ENCODE measurements at regions not wholly inside any gene's neighbourhood (a gene's known extent, or its start where the extent isn't known, plus 50 kb on each side); places are given as distances from the start of the nearest gene placed in this dataset.
"Not testable (repeated sequence)": the region's sequence is repeated elsewhere in the genome, so short reads cannot be mapped to it uniquely, and the experiment has no call there.

GRCh38 chr16:46395391-46395921, 225.7 kb downstream of the SHCBP1 start:
- H2BK15ac ChIP-seq (ENCODE audit: low read depth, poor library complexity, severe bottlenecking); H2AFZ ChIP-seq (ENCODE audit: low read depth, low read length); H3K4ac ChIP-seq (ENCODE audit: low read depth in 1 of 2, low read length in 2 of 2); H3K4me2 ChIP-seq (ENCODE audit: low read length, poor library complexity, severe bottlenecking); H2BK12ac ChIP-seq (ENCODE audit: low read length in 2 of 2); H3K9ac ChIP-seq (ENCODE audit: low read length); H4K8ac ChIP-seq (ENCODE audit: low read length); H3K18ac ChIP-seq (ENCODE audit: low read depth in 1 of 2, low read length in 2 of 2); H2BK5ac ChIP-seq (ENCODE audit: low read depth, low read length, poor library complexity, severe bottlenecking); H4K91ac ChIP-seq (ENCODE audit: low read length); H3K27ac ChIP-seq (ENCODE audit: low read length, poor library complexity, severe bottlenecking); H3K36me3 ChIP-seq (ENCODE audit: control insufficient read depth in 1 of 2, insufficient read depth in 2 of 2, low read depth in 1 of 2, low read length in 2 of 2); H3K4me1 ChIP-seq (ENCODE audit: control insufficient read depth, insufficient read depth, low read depth, low read length); H3K14ac ChIP-seq (ENCODE audit: low read length in 2 of 2); H3K4me3 ChIP-seq (ENCODE audit: insufficient read depth in 1 of 2, low read depth in 1 of 2, low read length in 2 of 2); H2AK5ac ChIP-seq (ENCODE audit: low read length, severe bottlenecking); H3K23ac ChIP-seq (ENCODE audit: low read length in 2 of 2); H3K79me1 ChIP-seq (replicated peaks; ENCODE audit: low read length, poor library complexity, severe bottlenecking); H3K9me3 ChIP-seq (ENCODE audit: control insufficient read depth, low read length); H3K27me3 ChIP-seq (ENCODE audit: control insufficient read depth in 1 of 2, insufficient read depth in 1 of 2, low read length in 2 of 2); H2BK120ac ChIP-seq (ENCODE audit: low read depth, low read length): not testable (repeated sequence)
- WGBS, result 83% methylated on average over 23 of the region's 23 CpGs
- DNase-seq, result peak; percentile 18

- H3K4ac ChIP-seq (ENCODE audit: low read depth in 1 of 2, low read length in 2 of 2); H2AK5ac ChIP-seq (ENCODE audit: low read length, severe bottlenecking); H4K8ac ChIP-seq (ENCODE audit: low read length); H3K18ac ChIP-seq (ENCODE audit: low read depth in 1 of 2, low read length in 2 of 2); H3K23ac ChIP-seq (ENCODE audit: low read length in 2 of 2); H2BK15ac ChIP-seq (ENCODE audit: low read depth, poor library complexity, severe bottlenecking); H3K4me1 ChIP-seq (ENCODE audit: control insufficient read depth, insufficient read depth, low read depth, low read length); H3K79me1 ChIP-seq (replicated peaks; ENCODE audit: low read length, poor library complexity, severe bottlenecking); H3K9ac ChIP-seq (ENCODE audit: low read length); H3K36me3 ChIP-seq (ENCODE audit: control insufficient read depth in 1 of 2, insufficient read depth in 2 of 2, low read depth in 1 of 2, low read length in 2 of 2); H2BK5ac ChIP-seq (ENCODE audit: low read depth, low read length, poor library complexity, severe bottlenecking); H2BK120ac ChIP-seq (ENCODE audit: low read depth, low read length); H3K9me3 ChIP-seq (ENCODE audit: control insufficient read depth, low read length); H3K14ac ChIP-seq (ENCODE audit: low read length in 2 of 2); H2BK12ac ChIP-seq (ENCODE audit: low read length in 2 of 2); H4K91ac ChIP-seq (ENCODE audit: low read length); H3K27me3 ChIP-seq (ENCODE audit: control insufficient read depth in 1 of 2, insufficient read depth in 1 of 2, low read length in 2 of 2); H2AFZ ChIP-seq (ENCODE audit: low read depth, low read length); H3K4me2 ChIP-seq (ENCODE audit: low read length, poor library complexity, severe bottlenecking); H3K27ac ChIP-seq (ENCODE audit: low read length, poor library complexity, severe bottlenecking); H3K4me3 ChIP-seq (ENCODE audit: insufficient read depth in 1 of 2, low read depth in 1 of 2, low read length in 2 of 2): not testable (repeated sequence)
- peak; percentile 47 for DNase-seq
- WGBS, result 86% methylated on average over 16 of the region's 17 CpGs
These were observed 226.2 kb downstream of the SHCBP1 start for GRCh38 chr16:46394963-46395362.

GRCh38 chr16:46394149-46394548, 227.0 kb downstream of the SHCBP1 start:
- not testable (repeated sequence) for H2BK15ac ChIP-seq (ENCODE audit: low read depth, poor library complexity, severe bottlenecking); H3K4me1 ChIP-seq (ENCODE audit: control insufficient read depth, insufficient read depth, low read depth, low read length); H3K14ac ChIP-seq (ENCODE audit: low read length in 2 of 2); H2BK12ac ChIP-seq (ENCODE audit: low read length in 2 of 2); H2AFZ ChIP-seq (ENCODE audit: low read depth, low read length); H3K27ac ChIP-seq (ENCODE audit: low read length, poor library complexity, severe bottlenecking); H3K4me3 ChIP-seq (ENCODE audit: insufficient read depth in 1 of 2, low read depth in 1 of 2, low read length in 2 of 2); H3K4ac ChIP-seq (ENCODE audit: low read depth in 1 of 2, low read length in 2 of 2); H3K27me3 ChIP-seq (ENCODE audit: control insufficient read depth in 1 of 2, insufficient read depth in 1 of 2, low read length in 2 of 2); H2BK120ac ChIP-seq (ENCODE audit: low read depth, low read length); H3K4me2 ChIP-seq (ENCODE audit: low read length, poor library complexity, severe bottlenecking); H3K9ac ChIP-seq (ENCODE audit: low read length); H4K8ac ChIP-seq (ENCODE audit: low read length); H3K9me3 ChIP-seq (ENCODE audit: control insufficient read depth, low read length); H2AK5ac ChIP-seq (ENCODE audit: low read length, severe bottlenecking); H2BK5ac ChIP-seq (ENCODE audit: low read depth, low read length, poor library complexity, severe bottlenecking); H3K36me3 ChIP-seq (ENCODE audit: control insufficient read depth in 1 of 2, insufficient read depth in 2 of 2, low read depth in 1 of 2, low read length in 2 of 2); H3K79me1 ChIP-seq (replicated peaks; ENCODE audit: low read length, poor library complexity, severe bottlenecking); DNase-seq; H3K18ac ChIP-seq (ENCODE audit: low read depth in 1 of 2, low read length in 2 of 2); H3K23ac ChIP-seq (ENCODE audit: low read length in 2 of 2); H4K91ac ChIP-seq (ENCODE audit: low read length)
- 72% methylated on average over 18 of the region's 18 CpGs for WGBS

GRCh38 chr16:46392930-46393722, 228.1 kb downstream of the SHCBP1 start:
- H2BK12ac ChIP-seq (ENCODE audit: low read length in 2 of 2); H3K79me1 ChIP-seq (replicated peaks; ENCODE audit: low read length, poor library complexity, severe bottlenecking); H3K9ac ChIP-seq (ENCODE audit: low read length); H2BK5ac ChIP-seq (ENCODE audit: low read depth, low read length, poor library complexity, severe bottlenecking); H3K4me2 ChIP-seq (ENCODE audit: low read length, poor library complexity, severe bottlenecking); H3K14ac ChIP-seq (ENCODE audit: low read length in 2 of 2); H4K91ac ChIP-seq (ENCODE audit: low read length); H3K18ac ChIP-seq (ENCODE audit: low read depth in 1 of 2, low read length in 2 of 2); H3K23ac ChIP-seq (ENCODE audit: low read length in 2 of 2); H3K27ac ChIP-seq (ENCODE audit: low read length, poor library complexity, severe bottlenecking); H4K8ac ChIP-seq (ENCODE audit: low read length); H3K36me3 ChIP-seq (ENCODE audit: control insufficient read depth in 1 of 2, insufficient read depth in 2 of 2, low read depth in 1 of 2, low read length in 2 of 2); H3K4ac ChIP-seq (ENCODE audit: low read depth in 1 of 2, low read length in 2 of 2); H2BK120ac ChIP-seq (ENCODE audit: low read depth, low read length); H2AK5ac ChIP-seq (ENCODE audit: low read length, severe bottlenecking); H2AFZ ChIP-seq (ENCODE audit: low read depth, low read length); H3K4me1 ChIP-seq (ENCODE audit: control insufficient read depth, insufficient read depth, low read depth, low read length); H3K27me3 ChIP-seq (ENCODE audit: control insufficient read depth in 1 of 2, insufficient read depth in 1 of 2, low read length in 2 of 2); H2BK15ac ChIP-seq (ENCODE audit: low read depth, poor library complexity, severe bottlenecking); H3K4me3 ChIP-seq (ENCODE audit: insufficient read depth in 1 of 2, low read depth in 1 of 2, low read length in 2 of 2); H3K9me3 ChIP-seq (ENCODE audit: control insufficient read depth, low read length): not testable (repeated sequence)
- peak; percentile 39 for DNase-seq
- 82% methylated on average over 26 of the region's 26 CpGs for whole genome bisulfite sequencing

All from mesenchymal stem cell (in vitro differentiated cells and primary cell).